Suprapubic skin (tissue), 4 donors: ENCODE measurements at regions not wholly inside any gene's neighbourhood (a gene's known extent, or its start where the extent isn't known, plus 50 kb on each side); places are given as distances from the start of the nearest gene placed in this dataset.

Experiments
- CTCF ChIP-seq, 2 donors: fragments of 200-600 bp in 1 of 2; fragments of 450-650 bp in 1 of 2; sonication (generic) in 1 of 2; IDR thresholded peaks; one replicate each; pipeline ENCODE4 v1.5.1; 2016 to 2019; ENCODE audit warnings: antibody characterized with exemption in 2 of 2, mild to moderate bottlenecking in 1 of 2, moderate library complexity in 1 of 2
- POLR2A ChIP-seq, 2 donors: fragments of 450-650 bp; IDR thresholded peaks; one replicate each; pipeline ENCODE4 v1.6.1; 2017; ENCODE audit warnings: antibody characterized with exemption in 2 of 2, mild to moderate bottlenecking in 2 of 2, moderate library complexity in 2 of 2
- POLR2AphosphoS5 ChIP-seq, 3 donors: sonication (generic); formaldehyde crosslinking; IDR thresholded peaks; one replicate each; pipeline ENCODE4 v1.6.1; 2017; ENCODE audit warnings: antibody characterized with exemption in 3 of 3

GRCh38 chr5:153905219-153905618 is 133.5 kb downstream of the FAM114A2 start:
- TF ChIP-seq POLR2A (IDR thresholded peaks at IDR 0.05): no peak
- no peak for TF ChIP-seq CTCF (IDR thresholded peaks at IDR 0.05)
- no peak for TF ChIP-seq POLR2AphosphoS5 (IDR thresholded peaks at IDR 0.05)
